OCI-LY3 (cell line): ENCODE measurements at regions not wholly inside any gene's neighbourhood (a gene's known extent, or its start where the extent isn't known, plus 50 kb on each side); places are given as distances from the start of the nearest gene placed in this dataset.

Experiments
- CTCF ChIP-seq: fragments of 200-600, 300-600 bp; sonication (generic); IDR thresholded peaks from 2 replicates; pipeline ENCODE4 v1.5.1; 2014; ENCODE audit warnings: antibody characterized with exemption, low read length, low read depth
- EZH2phosphoT487 ChIP-seq: fragments of 200-600 bp; shearing (Covaris generic); IDR thresholded peaks from 2 replicates; pipeline ENCODE4 v1.6.1; 2018; ENCODE audit warnings: antibody characterized with exemption, mixed run types, low read depth

GRCh38 chr4:111992351-111993168, 152.7 kb upstream of the FAM241A start:
- TF ChIP-seq CTCF: no peak
- no peak for TF ChIP-seq EZH2phosphoT487
